Activated naive CD8-positive, alpha-beta T cell treated with anti-CD3 and anti-CD28 coated beads, Interleukin-2, amount 10 ng/mL, durations not matched to agents 7 days and 5 days (primary cell): ENCODE measurements at regions not wholly inside any gene's neighbourhood (a gene's known extent, or its start where the extent isn't known, plus 50 kb on each side); places are given as distances from the start of the nearest gene placed in this dataset.

Experiments used
- ATAC-seq: fragments of 150-1000 bp; cut with Tn5 transposase; one replicate; pipeline ENCODE4 v1.10.0; 2021; ENCODE audit warnings: low read depth, moderate library complexity
- POLR2A ChIA-PET: fragments of 350-600 bp; sonication (Branson Sonifier 250); formaldehyde crosslinking; loops from one replicate; lab custom pipeline; 2021; ENCODE audit warnings: antibody characterized with exemption; lab: Charles Lee
- DNase-seq: peaks from one replicate; pipeline ENCODE4 v3.0.0; 2021
- H3K27ac Mint-ChIP-seq: one replicate; pipeline ENCODE4 v1.8.0; 2022; ENCODE audit warnings: mild to moderate bottlenecking, mixed read lengths
- H3K27me3 Mint-ChIP-seq: one replicate; pipeline ENCODE4 v1.8.0; 2022; ENCODE audit warnings: mild to moderate bottlenecking, moderate library complexity, mixed read lengths
- H3K36me3 Mint-ChIP-seq: one replicate; pipeline ENCODE4 v1.8.0; 2021; ENCODE audit warnings: mild to moderate bottlenecking, mixed read lengths
- H3K4me1 Mint-ChIP-seq: one replicate; pipeline ENCODE4 v1.8.0; 2021; ENCODE audit warnings: mixed read lengths
- H3K4me3 Mint-ChIP-seq: one replicate; pipeline ENCODE4 v1.8.0; 2022; ENCODE audit warnings: mild to moderate bottlenecking, moderate library complexity, mixed read lengths
- H3K9me3 Mint-ChIP-seq: one replicate; pipeline ENCODE4 v1.8.0; 2021; ENCODE audit warnings: mixed read lengths

- Mint-ChIP-seq H3K27me3 (peaks cover 6% of the 10 kb centered on the region), H3K9me3 (peaks cover 3% of the 10 kb centered on the region)
- POLR2A ChIA-PET = no interaction called here
Observed at GRCh38 chr7:131733604-131734003, 177.2 kb upstream of the PODXL start.

GRCh38 chr7:131727189-131727588, 170.8 kb upstream of the PODXL start:
- peaks cover 3% of the 10 kb centered on the region for H3K9me3 Mint-ChIP-seq
- H3K27me3 Mint-ChIP-seq = peaks cover 8% of the 10 kb centered on the region
- no peak for DNase-seq
- ATAC-seq = no peak
- H3K36me3 Mint-ChIP-seq = no peaks in the 10 kb centered on the region
- no peaks in the 10 kb centered on the region for H3K4me1 Mint-ChIP-seq
- H3K27ac Mint-ChIP-seq = no peak overlapping the region
- POLR2A ChIA-PET = no interaction called here
- no peak overlapping the region for H3K4me3 Mint-ChIP-seq

More at GRCh38 chr7:131733604-131734003, 177.2 kb upstream of the PODXL start:
- H3K4me3 Mint-ChIP-seq = no peak overlapping the region
- DNase-seq (no peak), ATAC-seq (no peak)
- no peak overlapping the region for H3K27ac Mint-ChIP-seq
- H3K4me1 Mint-ChIP-seq = no peaks in the 10 kb centered on the region
- H3K36me3 Mint-ChIP-seq = no peaks in the 10 kb centered on the region

- no peaks in the 10 kb centered on the region for H3K4me1 Mint-ChIP-seq
- peaks cover 3% of the 10 kb centered on the region for H3K9me3 Mint-ChIP-seq
- DNase-seq (no peak), ATAC-seq (no peak)
- no peaks in the 10 kb centered on the region for H3K36me3 Mint-ChIP-seq
- no peak overlapping the region for H3K27ac Mint-ChIP-seq
- POLR2A ChIA-PET = no interaction called here
- no peak overlapping the region for H3K4me3 Mint-ChIP-seq
- peaks cover 8% of the 10 kb centered on the region for H3K27me3 Mint-ChIP-seq
Observed at GRCh38 chr7:131726686-131727085, 170.3 kb upstream of the PODXL start.

- Mint-ChIP-seq H3K4me3 (no peak overlapping the region), H3K27ac (no peak overlapping the region), H3K9me3 (peaks cover 3% of the 10 kb centered on the region), H3K4me1 (no peaks in the 10 kb centered on the region), H3K36me3 (no peaks in the 10 kb centered on the region), H3K27me3 (peaks cover 8% of the 10 kb centered on the region)
- no peak for ATAC-seq
- POLR2A ChIA-PET = no interaction called here
- no peak for DNase-seq
Observed at GRCh38 chr7:131726031-131726430, 169.6 kb upstream of the PODXL start.

GRCh38 chr7:131724776-131725345, 168.4 kb upstream of the PODXL start:
- H3K27me3 Mint-ChIP-seq = peaks cover 6% of the 10 kb centered on the region
- H3K9me3 Mint-ChIP-seq = peaks cover 3% of the 10 kb centered on the region
- H3K4me3 Mint-ChIP-seq = no peak overlapping the region
- DNase-seq (no peak), ATAC-seq (no peak)
- no peak overlapping the region for H3K27ac Mint-ChIP-seq
- H3K36me3 Mint-ChIP-seq = no peaks in the 10 kb centered on the region
- no peaks in the 10 kb centered on the region for H3K4me1 Mint-ChIP-seq
- POLR2A ChIA-PET = no interaction called here

GRCh38 chr7:131723926-131724325, 167.5 kb upstream of the PODXL start:
- DNase-seq = no peak
- Mint-ChIP-seq H3K9me3 (peaks cover 3% of the 10 kb centered on the region), H3K27ac (no peak overlapping the region), H3K36me3 (no peaks in the 10 kb centered on the region), H3K27me3 (peaks cover 6% of the 10 kb centered on the region), H3K4me1 (no peaks in the 10 kb centered on the region), H3K4me3 (no peak overlapping the region)
- POLR2A ChIA-PET = no interaction called here
- no peak for ATAC-seq

GRCh38 chr7:131722371-131722770, 165.9 kb upstream of the PODXL start:
- ATAC-seq = no peak
- no peaks in the 10 kb centered on the region for H3K36me3 Mint-ChIP-seq
- no peak overlapping the region for H3K27ac Mint-ChIP-seq
- POLR2A ChIA-PET = no interaction called here
- no peak overlapping the region for H3K4me3 Mint-ChIP-seq
- no peak for DNase-seq
- H3K27me3 Mint-ChIP-seq = peaks cover 10% of the 10 kb centered on the region
- H3K4me1 Mint-ChIP-seq = no peaks in the 10 kb centered on the region
- H3K9me3 Mint-ChIP-seq = no peaks in the 10 kb centered on the region

GRCh38 chr7:131721660-131722059, 165.2 kb upstream of the PODXL start:
- Mint-ChIP-seq H3K36me3 (no peaks in the 10 kb centered on the region), H3K27ac (no peak overlapping the region), H3K9me3 (no peaks in the 10 kb centered on the region), H3K27me3 (peaks cover 10% of the 10 kb centered on the region), H3K4me3 (no peak overlapping the region), H3K4me1 (no peaks in the 10 kb centered on the region)
- POLR2A ChIA-PET = no interaction called here
- no peak for ATAC-seq
- DNase-seq = no peak

GRCh38 chr7:131720703-131721102, 164.3 kb upstream of the PODXL start:
- no peak for ATAC-seq
- Mint-ChIP-seq H3K9me3 (no peaks in the 10 kb centered on the region), H3K36me3 (no peaks in the 10 kb centered on the region), H3K4me3 (no peak overlapping the region), H3K4me1 (no peaks in the 10 kb centered on the region), H3K27ac (no peak overlapping the region), H3K27me3 (peaks cover 10% of the 10 kb centered on the region)
- DNase-seq = no peak
- POLR2A ChIA-PET = no interaction called here

- no peak for DNase-seq
- no peaks in the 10 kb centered on the region for H3K36me3 Mint-ChIP-seq
- H3K4me3 Mint-ChIP-seq = no peak overlapping the region
- ATAC-seq = no peak
- H3K9me3 Mint-ChIP-seq = no peaks in the 10 kb centered on the region
- H3K4me1 Mint-ChIP-seq = no peaks in the 10 kb centered on the region
- no peak overlapping the region for H3K27ac Mint-ChIP-seq
- POLR2A ChIA-PET = no interaction called here
- peaks cover 8% of the 10 kb centered on the region for H3K27me3 Mint-ChIP-seq
Observed at GRCh38 chr7:131717181-131717580, 160.8 kb upstream of the PODXL start.

- H3K27me3 Mint-ChIP-seq = peaks cover 2% of the 10 kb centered on the region
- peaks cover 2% of the 10 kb centered on the region for H3K9me3 Mint-ChIP-seq
- H3K4me3 Mint-ChIP-seq = no peak overlapping the region
- H3K4me1 Mint-ChIP-seq = no peaks in the 10 kb centered on the region
- H3K36me3 Mint-ChIP-seq = no peaks in the 10 kb centered on the region
- no peak for DNase-seq
- ATAC-seq = no peak
- H3K27ac Mint-ChIP-seq = no peak overlapping the region
- POLR2A ChIA-PET = no interaction called here
Observed at GRCh38 chr7:131699323-131699722, 142.9 kb upstream of the PODXL start.

GRCh38 chr7:131692131-131692960, 135.9 kb upstream of the PODXL start:
- peaks cover 10% of the 10 kb centered on the region for H3K27me3 Mint-ChIP-seq
- no peak overlapping the region for H3K27ac Mint-ChIP-seq
- no peak overlapping the region for H3K4me3 Mint-ChIP-seq
- POLR2A ChIA-PET = no interaction called here
- no peaks in the 10 kb centered on the region for H3K36me3 Mint-ChIP-seq
- H3K4me1 Mint-ChIP-seq = peaks cover 6% of the 10 kb centered on the region
- DNase-seq = peak; percentile 65
- H3K9me3 Mint-ChIP-seq = no peaks in the 10 kb centered on the region
- peak; percentile 55 for ATAC-seq

GRCh38 chr7:131691454-131692130, 135.2 kb upstream of the PODXL start:
- no peaks in the 10 kb centered on the region for H3K9me3 Mint-ChIP-seq
- no peaks in the 10 kb centered on the region for H3K36me3 Mint-ChIP-seq
- POLR2A ChIA-PET = no interaction called here
- H3K27ac Mint-ChIP-seq = no peak overlapping the region
- ATAC-seq (no peak), DNase-seq (no peak)
- peaks cover 6% of the 10 kb centered on the region for H3K4me1 Mint-ChIP-seq
- no peak overlapping the region for H3K4me3 Mint-ChIP-seq
- H3K27me3 Mint-ChIP-seq = peaks cover 10% of the 10 kb centered on the region

GRCh38 chr7:131690441-131690840, 134.0 kb upstream of the PODXL start:
- POLR2A ChIA-PET = no interaction called here
- Mint-ChIP-seq H3K27me3 (peaks cover 10% of the 10 kb centered on the region), H3K27ac (no peak overlapping the region), H3K36me3 (no peaks in the 10 kb centered on the region), H3K4me3 (no peak overlapping the region), H3K4me1 (peaks cover 6% of the 10 kb centered on the region), H3K9me3 (no peaks in the 10 kb centered on the region)
- no peak for ATAC-seq
- DNase-seq = no peak
